Right kidney (tissue), 1 donor: ENCODE measurements at regions not wholly inside any gene's neighbourhood (a gene's known extent, or its start where the extent isn't known, plus 50 kb on each side); places are given as distances from the start of the nearest gene placed in this dataset.
"Not testable (repeated sequence)": the region's sequence is repeated elsewhere in the genome, so short reads cannot be mapped to it uniquely, and the experiment has no call there.

Source experiments
- DNase-seq: peaks from one replicate; pipeline ENCODE4 v3.0.0-alpha.2; 2016

GRCh38 chr4:125262502-125262901 lies 52.3 kb upstream of the FAT4 start:
- no peak for DNase-seq

GRCh38 chr4:125262079-125262478 lies 52.7 kb upstream of the FAT4 start:
- no peak for DNase-seq

GRCh38 chr4:125254106-125254505 lies 60.6 kb upstream of the FAT4 start:
- DNase-seq, result no peak

GRCh38 chr4:125244848-125245450 lies 69.8 kb upstream of the FAT4 start:
- no peak for DNase-seq

- DNase-seq, result no peak
These were observed 70.9 kb upstream of the FAT4 start for GRCh38 chr4:125243789-125244397.

- DNase-seq, result no peak
These were observed 78.8 kb upstream of the FAT4 start for GRCh38 chr4:125235971-125236370.

- DNase-seq, result no peak
These were observed 83.1 kb upstream of the FAT4 start for GRCh38 chr4:125231661-125232060.

GRCh38 chr4:125229596-125230058 lies 85.1 kb upstream of the FAT4 start:
- DNase-seq, result no peak

GRCh38 chr4:125225806-125226205 lies 88.9 kb upstream of the FAT4 start:
- no peak for DNase-seq

GRCh38 chr4:125200556-125200955 lies 114.2 kb upstream of the FAT4 start:
- no peak for DNase-seq

- DNase-seq, result no peak
These were observed 115.8 kb upstream of the FAT4 start for GRCh38 chr4:125198916-125199315.

GRCh38 chr4:125191874-125192459 lies 122.8 kb upstream of the FAT4 start:
- not testable (repeated sequence) for DNase-seq

- DNase-seq, result no peak
These were observed 123.5 kb upstream of the FAT4 start for GRCh38 chr4:125191232-125191631.

- DNase-seq, result no peak
These were observed 127.3 kb upstream of the FAT4 start for GRCh38 chr4:125187226-125188176.

GRCh38 chr4:125184116-125184515 lies 130.6 kb upstream of the FAT4 start:
- no peak for DNase-seq

- DNase-seq, result no peak
These were observed 133.0 kb upstream of the FAT4 start for GRCh38 chr4:125181804-125182203.

GRCh38 chr4:125179727-125180126 lies 135.0 kb upstream of the FAT4 start:
- DNase-seq, result no peak

GRCh38 chr4:125169192-125169591 lies 145.6 kb upstream of the FAT4 start:
- DNase-seq, result no peak

GRCh38 chr4:125168531-125168930 lies 146.2 kb upstream of the FAT4 start:
- DNase-seq, result no peak

GRCh38 chr4:125166012-125166411 lies 148.7 kb upstream of the FAT4 start:
- DNase-seq, result not testable (repeated sequence)

- no peak for DNase-seq
These were observed 155.8 kb upstream of the FAT4 start for GRCh38 chr4:125159001-125159400.

- no peak for DNase-seq
These were observed 159.5 kb upstream of the FAT4 start for GRCh38 chr4:125155251-125155650.

- DNase-seq, result no peak
These were observed 173.7 kb upstream of the FAT4 start for GRCh38 chr4:125140966-125141495.
